Endothelial cell of umbilical vein (primary cell): ENCODE measurements at regions not wholly inside any gene's neighbourhood (a gene's known extent, or its start where the extent isn't known, plus 50 kb on each side); places are given as distances from the start of the nearest gene placed in this dataset.

Experiments used
- BruUV-seq: library from RNA; stranded (reverse); fragments of 400-500 nt; replicated peaks from 2 replicates; lab custom pipeline; 2021; lab: Mats Ljungman, UMichigan
- CTCF ChIA-PET: fragments of 300-600, 350-600 bp; sonication (Branson Sonifier 250); formaldehyde crosslinking; loops from one replicate; lab custom pipeline; 2021; ENCODE audit warnings: antibody characterized with exemption, inconsistent platforms; lab: Charles Lee
- POLR2A ChIA-PET: fragments of 300-600, 350-600 bp; sonication (Branson Sonifier 250); formaldehyde crosslinking; loops from one replicate; lab custom pipeline; 2021; ENCODE audit warnings: antibody characterized with exemption, inconsistent platforms; lab: Charles Lee
- DNase-seq: peaks from one replicate; pipeline ENCODE4 v3.0.0-alpha.2; 2011; ENCODE audit warnings: low read depth, low spot score
- FAIRE-seq: peaks from 2 replicates; lab custom pipeline; 2011; peaks lifted over from hg19 to GRCh38; lab: Jason Lieb, UNC
- H2AFZ ChIP-seq: 2 replicates; pipeline ENCODE4 v1.6.0; 2012; ENCODE audit warnings: low read depth, low read length, control low read depth, inconsistent platforms
- H3K27ac ChIP-seq: 2 replicates; pipeline ENCODE4 v1.5.1; 2011; ENCODE audit warnings: low read depth, mild to moderate bottlenecking, control low read depth, low read length, moderate library complexity; ENCODE audit not compliant: insufficient read depth
- H3K27me3 ChIP-seq, 2 experiments: 2 replicates each; pipeline versions ENCODE4 v1.6.0 to v1.6.1; 2011; ENCODE audit warnings: low read length in 2 of 2, mixed read lengths in 1 of 2; ENCODE audit not compliant: control insufficient read depth in 2 of 2, insufficient read depth in 2 of 2
- H3K36me3 ChIP-seq, 2 experiments: 2 replicates in 1 of 2; 3 replicates in 1 of 2; pipeline ENCODE4 v1.5.1; 2011; ENCODE audit warnings: low read length in 2 of 2, mild to moderate bottlenecking in 1 of 2, moderate library complexity in 1 of 2; ENCODE audit not compliant: control insufficient read depth in 2 of 2, insufficient read depth in 2 of 2; ENCODE audit errors: extremely low read depth in 1 of 2
- H3K4me1 ChIP-seq: 3 replicates; pipeline ENCODE4 v1.5.1; 2011; ENCODE audit warnings: mild to moderate bottlenecking, low read length; ENCODE audit not compliant: control insufficient read depth, insufficient read depth; ENCODE audit errors: extremely low read depth
- H3K4me2 ChIP-seq: 2 replicates; pipeline ENCODE4 v1.6.1; 2011; ENCODE audit warnings: low read length, control low read depth, mixed read lengths; ENCODE audit not compliant: insufficient read depth
- H3K4me3 ChIP-seq, 3 experiments: fragments of 200-600 bp in 1 of 3; sonication (generic), shearing (Covaris generic) in 1 of 3; replicated peaks in 1 of 3; 2 replicates each; pipeline ENCODE4 v1.5.1; 2011 to 2016; ENCODE audit warnings: control low read depth in 3 of 3, low read length in 3 of 3, mild to moderate bottlenecking in 2 of 3, inconsistent platforms in 1 of 3, low read depth in 1 of 3, moderate library complexity in 1 of 3; ENCODE audit not compliant: insufficient read depth in 1 of 3
- H3K79me2 ChIP-seq: 2 replicates; pipeline ENCODE4 v1.6.0; 2012; ENCODE audit warnings: low read length, inconsistent platforms; ENCODE audit not compliant: control insufficient read depth, insufficient read depth
- H3K9ac ChIP-seq: replicated peaks from 2 replicates; pipeline ENCODE3; 2011; ENCODE audit warnings: low read length, control low read depth; ENCODE audit not compliant: insufficient read depth; ENCODE audit errors: extremely low read depth
- H3K9me1 ChIP-seq: replicated peaks from 3 replicates; pipeline ENCODE4 v1.6.0; 2011; ENCODE audit warnings: mild to moderate bottlenecking, low read length; ENCODE audit not compliant: control insufficient read depth, insufficient read depth; ENCODE audit errors: extremely low read depth
- H3K9me3 ChIP-seq: replicated peaks from 2 replicates; pipeline ENCODE4 v1.5.1; 2012; ENCODE audit warnings: low read length, inconsistent platforms; ENCODE audit not compliant: control insufficient read depth, insufficient read depth
- H4K20me1 ChIP-seq: replicated peaks from 2 replicates; pipeline ENCODE3; 2011; ENCODE audit warnings: mild to moderate bottlenecking, low read length; ENCODE audit not compliant: control insufficient read depth, insufficient read depth; ENCODE audit errors: extremely low read depth
- FOS ChIP-seq: IDR thresholded peaks from 2 replicates; pipeline ENCODE4 v1.6.1; 2011; ENCODE audit warnings: mild to moderate bottlenecking, low read length, moderate library complexity, borderline replicate concordance; ENCODE audit not compliant: insufficient read depth
- GATA2 ChIP-seq: IDR thresholded peaks from 2 replicates; pipeline ENCODE4 v1.7.0; 2011; ENCODE audit warnings: low read depth, mild to moderate bottlenecking, moderate library complexity, mixed read lengths, low read length; ENCODE audit not compliant: insufficient read length, insufficient read depth
- JUN ChIP-seq: IDR thresholded peaks from 2 replicates; pipeline ENCODE4 v1.6.1; 2011; ENCODE audit warnings: borderline replicate concordance, low read depth; ENCODE audit not compliant: insufficient read length, insufficient read depth
- MYC ChIP-seq: IDR thresholded peaks from one replicate; pipeline ENCODE4 v1.6.1; 2011; ENCODE audit warnings: mild to moderate bottlenecking, low read depth, low read length
- POLR2A ChIP-seq: IDR thresholded peaks from 2 replicates; pipeline ENCODE4 v1.6.1; 2012; ENCODE audit warnings: low read depth, mild to moderate bottlenecking, control low read depth, low read length
- POLR2AphosphoS5 ChIP-seq: IDR thresholded peaks from 2 replicates; pipeline ENCODE4 v1.6.1; 2012; ENCODE audit warnings: low read depth, mild to moderate bottlenecking, control low read depth, low read length, moderate library complexity; ENCODE audit not compliant: insufficient read depth
- dilution Hi-C: fragments of 300-500 bp; cut with MboI; formaldehyde crosslinking; loops from one replicate; pipeline ENCODE4 v1.15.0; 2019; ENCODE audit warnings: low sequenced_read_pairs; ENCODE audit not compliant: extremely low pct_ligation_motif_present
- intact Hi-C: fragments of 100-400 bp; cut with micrococcal nuclease; formaldehyde crosslinking; loops from one replicate; pipeline ENCODE4 v1.10.0; 2022

GRCh38 chr13:104809483-104809882 is 1726.0 kb downstream of the EFNB2 start:
- Histone ChIP-seq H3K36me3 (no peaks in the 10 kb centered on the region), H3K27me3 (no peaks in the 10 kb centered on the region), H3K9me3 (no peaks in the 10 kb centered on the region), H3K4me1 (no peaks in the 10 kb centered on the region), H3K79me2 (no peaks in the 10 kb centered on the region), H3K27ac (no peak overlapping the region), H3K9me1 (no peaks in the 10 kb centered on the region), H3K4me2 (no peak overlapping the region), H4K20me1 (no peaks in the 10 kb centered on the region), H2AFZ (no peak overlapping the region), H3K9ac (no peak overlapping the region), H3K4me3 (no peak overlapping the region)
- POLR2A ChIA-PET: no interaction called here
- FAIRE-seq (no peak), DNase-seq (no peak)
- no TSS peak for BruUV-seq
- CTCF ChIA-PET: interaction anchor here (2.0 kb wide), 1 partner anchor 36 kb away, joined by 5 read pairs; no protein-coding TSS in a partner anchor
- dilution Hi-C loops (no loop called here), intact Hi-C loops (no loop called here)
- no peak for TF ChIP-seq GATA2

- Histone ChIP-seq H3K9ac (no peak overlapping the region), H2AFZ (no peak overlapping the region), H3K4me2 (no peak overlapping the region), H3K79me2 (no peaks in the 10 kb centered on the region), H3K27ac (no peak overlapping the region), H3K9me1 (no peaks in the 10 kb centered on the region), H3K9me3 (no peaks in the 10 kb centered on the region), H3K4me1 (no peaks in the 10 kb centered on the region), H3K27me3 (no peaks in the 10 kb centered on the region), H4K20me1 (no peaks in the 10 kb centered on the region), H3K4me3 (no peak overlapping the region), H3K36me3 (no peaks in the 10 kb centered on the region)
- ChIA-PET CTCF (no interaction called here), POLR2A (no interaction called here)
- DNase-seq (no peak), FAIRE-seq (no peak)
- intact Hi-C loops: no loop called here
- dilution Hi-C loops: no loop called here
- no peak for TF ChIP-seq FOS
- TF ChIP-seq GATA2: no peak
- no peak for TF ChIP-seq POLR2A
- no peak for TF ChIP-seq MYC
- TF ChIP-seq POLR2AphosphoS5: no peak
- no peak for TF ChIP-seq JUN
- BruUV-seq: no TSS peak
Measured at GRCh38 chr13:104805346-104805745, 1730.1 kb downstream of the EFNB2 start.
